HL-60 (cell line): ENCODE measurements at regions not wholly inside any gene's neighbourhood (a gene's known extent, or its start where the extent isn't known, plus 50 kb on each side); places are given as distances from the start of the nearest gene placed in this dataset.

ENCODE experiments used
- DNase-seq, 2 experiments: peaks; one replicate each; pipeline ENCODE4 v3.0.0-alpha.2; 2010 to 2020; ENCODE audit warnings: low read depth in 1 of 2, low spot score in 1 of 2
- H3K27ac ChIP-seq: fragments of 250-450 bp; sonication (Bioruptor Pico); replicated peaks from 2 replicates; pipeline ENCODE4 v1.5.1; 2020; ENCODE audit warnings: mild to moderate bottlenecking, moderate library complexity
- H3K27me3 ChIP-seq: fragments of 250-450 bp; sonication (Bioruptor Pico); 2 replicates; pipeline ENCODE4 v1.5.1; 2021; ENCODE audit warnings: mild to moderate bottlenecking, moderate library complexity; ENCODE audit not compliant: insufficient read depth, poor library complexity, severe bottlenecking
- H3K4me3 ChIP-seq: replicated peaks from 2 replicates; pipeline ENCODE4 v1.5.1; 2011; ENCODE audit warnings: mild to moderate bottlenecking, control low read depth, low read length; ENCODE audit not compliant: insufficient read depth
- CTCF ChIP-seq: IDR thresholded peaks from one replicate; pipeline ENCODE4 v1.5.1; 2011; ENCODE audit warnings: low read length, control low read depth, inconsistent platforms; ENCODE audit not compliant: insufficient read depth
- GABPA ChIP-seq: IDR thresholded peaks from 2 replicates; pipeline ENCODE4 v1.6.1; 2012; ENCODE audit warnings: low read depth
- POLR2AphosphoS5 ChIP-seq: IDR thresholded peaks from 2 replicates; pipeline ENCODE4 v1.6.1; 2012; ENCODE audit warnings: low read depth
- REST ChIP-seq: IDR thresholded peaks from 2 replicates; pipeline ENCODE4 v1.6.1; 2012; ENCODE audit warnings: low read depth; ENCODE audit not compliant: insufficient replicate concordance
- SPI1 ChIP-seq: IDR thresholded peaks from 2 replicates; pipeline ENCODE4 v1.6.1; 2012; ENCODE audit warnings: low read depth, mild to moderate bottlenecking, borderline replicate concordance

DNA sequence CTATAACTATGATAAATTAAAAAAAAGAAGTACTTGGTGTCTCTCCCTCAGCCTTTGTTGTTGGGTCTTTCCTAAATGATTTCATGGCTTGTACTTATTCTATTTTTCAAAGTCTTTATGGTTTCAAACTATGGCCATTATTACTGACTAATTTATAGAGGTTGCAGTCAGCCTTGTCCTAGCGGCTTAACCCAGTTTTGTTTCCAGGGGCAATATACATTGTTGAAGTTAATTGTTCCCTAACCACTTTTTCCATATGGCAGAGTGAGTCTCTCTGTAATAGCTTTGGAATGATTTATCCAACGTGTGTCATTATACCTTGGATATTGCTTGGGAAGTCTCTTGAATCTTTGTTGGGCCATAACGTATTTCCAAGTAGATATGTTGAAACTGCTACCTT lies 408.8 kb downstream of the HRH4 start:
- H3K4me3 ChIP-seq, result no peak overlapping the region
- no peaks in the 10 kb centered on the region for H3K27me3 ChIP-seq
- no peak overlapping the region for H3K27ac ChIP-seq
- no peak for TF ChIP-seq CTCF
- TF ChIP-seq GABPA, result no peak
- no peak for TF ChIP-seq SPI1
- no peak for TF ChIP-seq POLR2AphosphoS5
- TF ChIP-seq REST, result no peak
- no peak for DNase-seq

DNA sequence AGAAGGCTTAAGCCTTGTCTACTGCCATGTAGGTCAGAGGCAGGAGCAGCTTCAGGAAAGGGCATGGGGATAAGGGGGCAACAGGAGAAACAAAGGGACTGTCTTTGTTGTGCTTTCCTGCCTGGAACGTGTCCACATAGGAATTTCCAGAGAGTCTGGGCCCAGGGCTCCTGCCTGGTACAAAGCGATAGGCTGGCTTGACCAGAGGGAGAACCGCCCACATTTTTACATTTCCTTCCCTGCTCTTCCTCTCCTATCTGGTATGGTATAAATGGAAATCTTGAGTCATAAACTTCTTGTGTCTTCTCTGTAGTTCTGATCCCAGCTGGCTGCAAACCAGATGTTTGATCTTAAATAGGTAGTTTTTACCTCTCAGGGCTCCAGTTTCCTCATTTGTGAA lies 414.8 kb downstream of the HRH4 start:
- DNase-seq, result no peak
- TF ChIP-seq GABPA, result no peak
- no peak for TF ChIP-seq REST
- no peak for TF ChIP-seq POLR2AphosphoS5
- TF ChIP-seq CTCF, result no peak
- no peak for TF ChIP-seq SPI1
- Histone ChIP-seq H3K4me3 (no peak overlapping the region), H3K27ac (no peak overlapping the region), H3K27me3 (no peaks in the 10 kb centered on the region)

DNA sequence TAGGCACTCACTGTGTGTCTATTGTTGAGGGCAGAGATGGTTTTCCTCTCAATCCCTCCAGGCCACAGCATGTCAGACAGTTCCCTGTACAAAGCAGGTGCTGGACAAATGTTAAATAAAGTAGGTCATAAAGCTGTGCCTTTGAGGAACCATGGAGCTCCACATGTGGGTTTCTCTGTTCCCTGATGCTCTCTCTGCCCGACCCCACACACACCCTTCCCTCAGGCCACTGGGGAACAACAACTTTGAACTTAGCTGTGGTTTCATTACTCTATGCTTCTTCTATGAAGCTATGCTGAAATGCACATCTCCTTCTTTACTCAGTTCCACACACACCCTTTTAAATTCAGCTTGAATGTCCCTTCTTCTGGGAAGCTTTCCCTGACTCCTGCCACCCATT lies 415.3 kb downstream of the HRH4 start:
- H3K4me3 ChIP-seq, result no peak overlapping the region
- TF ChIP-seq GABPA, result no peak
- no peak for TF ChIP-seq POLR2AphosphoS5
- no peak for TF ChIP-seq REST
- TF ChIP-seq SPI1, result no peak
- no peak for TF ChIP-seq CTCF
- H3K27me3 ChIP-seq, result no peaks in the 10 kb centered on the region
- no peak overlapping the region for H3K27ac ChIP-seq
- no peak for DNase-seq
